DOHH2 (cell line): ENCODE measurements at regions not wholly inside any gene's neighbourhood (a gene's known extent, or its start where the extent isn't known, plus 50 kb on each side); places are given as distances from the start of the nearest gene placed in this dataset.

Experiments
- H3F3A ChIP-seq: fragments of 200-600 bp; sonication (generic), shearing (Covaris generic); 2 replicates; pipeline ENCODE4 v1.6.0; 2016; ENCODE audit warnings: antibody characterized with exemption, mild to moderate bottlenecking; ENCODE audit not compliant: control insufficient read depth, insufficient read depth
- H3K27ac ChIP-seq: fragments of 200-600 bp; sonication (generic); 2 replicates; pipeline ENCODE4 v1.5.1; 2014; ENCODE audit warnings: low read depth, mild to moderate bottlenecking, low read length, moderate library complexity
- H3K27me3 ChIP-seq: fragments of 200-600 bp; sonication (generic); 2 replicates; pipeline ENCODE4 v1.6.1; 2014; ENCODE audit warnings: mild to moderate bottlenecking, low read length, mixed read lengths; ENCODE audit not compliant: control insufficient read depth
- H3K36me3 ChIP-seq: fragments of 200-600 bp; sonication (generic); 2 replicates; pipeline ENCODE4 v1.6.1; 2014; ENCODE audit warnings: mild to moderate bottlenecking, low read length, moderate library complexity, mixed read lengths; ENCODE audit not compliant: control insufficient read depth
- H3K4me1 ChIP-seq: fragments of 200-600 bp; sonication (generic); 2 replicates; pipeline ENCODE4 v1.6.1; 2014; ENCODE audit warnings: mild to moderate bottlenecking, low read length, mixed read lengths; ENCODE audit not compliant: control insufficient read depth
- H3K4me2 ChIP-seq: fragments of 200-600 bp; sonication (generic); 2 replicates; pipeline ENCODE4 v1.6.0; 2014; ENCODE audit warnings: mild to moderate bottlenecking, low read length, moderate library complexity
- H3K4me3 ChIP-seq: fragments of 200-600 bp; sonication (generic); 2 replicates; pipeline ENCODE4 v1.5.1; 2014; ENCODE audit warnings: mild to moderate bottlenecking, low read length, mixed read lengths
- H3K79me2 ChIP-seq: fragments of 200-600 bp; sonication (generic); 2 replicates; pipeline ENCODE4 v1.6.1; 2014; ENCODE audit warnings: mild to moderate bottlenecking, low read length, mixed read lengths; ENCODE audit not compliant: control insufficient read depth
- H3K9me2 ChIP-seq: fragments of 200-600 bp; sonication (generic); replicated peaks from 2 replicates; pipeline ENCODE4 v1.6.1; 2014; ENCODE audit warnings: mild to moderate bottlenecking, low read length, mixed read lengths; ENCODE audit not compliant: control insufficient read depth
- H3K9me3 ChIP-seq: fragments of 200-600 bp; sonication (generic); 2 replicates; pipeline ENCODE4 v1.6.1; 2014; ENCODE audit warnings: antibody characterized with exemption, low read length, mixed read lengths; ENCODE audit not compliant: control insufficient read depth, insufficient read depth
- H4K20me1 ChIP-seq: fragments of 200-600 bp; sonication (generic); 2 replicates; pipeline ENCODE4 v1.6.0; 2014; ENCODE audit warnings: low read depth, mild to moderate bottlenecking, antibody characterized with exemption, low read length, moderate library complexity; ENCODE audit not compliant: control insufficient read depth, insufficient read depth
- EZH2phosphoT487 ChIP-seq: fragments of 200-600 bp; sonication (generic); IDR thresholded peaks from 2 replicates; pipeline ENCODE4 v1.6.1; 2017; ENCODE audit warnings: borderline replicate concordance, mild to moderate bottlenecking, antibody characterized with exemption, low read length, moderate library complexity, mixed read lengths
- TF ChIP-seq, protein P1 (sequence below): fragments of 200-600 bp; sonication (generic); IDR thresholded peaks from one replicate; pipeline ENCODE4 v1.5.1; 2014; ENCODE audit warnings: antibody characterized with exemption, mild to moderate bottlenecking, low read depth, low read length; ENCODE audit not compliant: poor library complexity, severe bottlenecking

DNA sequence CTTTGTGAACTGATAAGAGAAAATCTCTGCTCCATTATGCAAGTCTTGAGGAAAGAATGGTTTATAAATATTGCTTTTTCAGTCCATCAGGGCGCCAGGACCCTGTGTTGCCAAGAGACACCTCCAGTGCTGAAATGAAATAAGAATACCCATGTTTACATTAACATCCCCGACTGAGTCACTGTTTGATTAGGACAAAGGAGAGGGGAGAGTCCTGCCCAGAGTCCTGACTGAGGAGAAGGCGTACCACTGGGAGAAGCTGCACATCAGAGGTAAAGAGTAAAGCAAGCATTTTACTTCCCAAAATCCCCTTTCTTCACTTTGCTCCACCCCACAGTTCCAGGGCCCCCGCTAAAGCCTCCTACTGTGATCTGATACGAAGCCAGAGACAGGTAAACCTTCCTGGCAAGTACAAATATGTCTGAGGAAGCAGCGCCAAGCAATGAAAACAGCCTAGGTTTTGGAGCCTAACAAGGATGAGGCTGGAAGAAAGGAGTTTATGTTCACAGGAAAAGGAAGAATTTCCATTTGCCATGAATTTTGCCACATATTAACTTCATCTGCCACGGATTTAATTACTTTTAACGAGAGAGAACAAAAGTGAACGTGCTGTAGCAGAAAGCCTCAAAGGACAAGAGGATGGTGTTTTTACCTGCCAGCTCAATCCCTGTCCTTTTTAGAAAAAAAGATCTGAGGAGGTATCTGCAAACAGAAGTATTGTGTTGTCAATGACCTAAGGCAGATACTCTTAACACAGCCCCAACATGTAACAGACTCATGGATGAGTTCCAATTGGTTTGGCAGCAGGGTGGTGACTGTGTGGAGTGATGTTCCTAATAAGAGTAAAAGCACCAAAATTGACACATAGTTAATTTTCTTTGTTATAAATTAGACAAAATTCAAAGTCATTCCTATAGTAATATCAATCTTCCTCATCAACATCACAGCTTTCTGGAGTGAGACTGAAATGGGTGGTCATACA is 209.4 kb upstream of the TLE4 start:
- Histone ChIP-seq H4K20me1 (no peaks in the 10 kb centered on the region), H3K36me3 (no peaks in the 10 kb centered on the region), H3K4me3 (no peak overlapping the region), H3K4me1 (peaks cover 4% of the 10 kb centered on the region), H3K9me2 (no peaks in the 10 kb centered on the region), H3K9me3 (no peaks in the 10 kb centered on the region), H3K27ac (no peak overlapping the region), H3K4me2 (no peak overlapping the region), H3K27me3 (no peaks in the 10 kb centered on the region), H3F3A (no peaks in the 10 kb centered on the region), H3K79me2 (no peaks in the 10 kb centered on the region)
- TF ChIP-seq, protein P1, sequence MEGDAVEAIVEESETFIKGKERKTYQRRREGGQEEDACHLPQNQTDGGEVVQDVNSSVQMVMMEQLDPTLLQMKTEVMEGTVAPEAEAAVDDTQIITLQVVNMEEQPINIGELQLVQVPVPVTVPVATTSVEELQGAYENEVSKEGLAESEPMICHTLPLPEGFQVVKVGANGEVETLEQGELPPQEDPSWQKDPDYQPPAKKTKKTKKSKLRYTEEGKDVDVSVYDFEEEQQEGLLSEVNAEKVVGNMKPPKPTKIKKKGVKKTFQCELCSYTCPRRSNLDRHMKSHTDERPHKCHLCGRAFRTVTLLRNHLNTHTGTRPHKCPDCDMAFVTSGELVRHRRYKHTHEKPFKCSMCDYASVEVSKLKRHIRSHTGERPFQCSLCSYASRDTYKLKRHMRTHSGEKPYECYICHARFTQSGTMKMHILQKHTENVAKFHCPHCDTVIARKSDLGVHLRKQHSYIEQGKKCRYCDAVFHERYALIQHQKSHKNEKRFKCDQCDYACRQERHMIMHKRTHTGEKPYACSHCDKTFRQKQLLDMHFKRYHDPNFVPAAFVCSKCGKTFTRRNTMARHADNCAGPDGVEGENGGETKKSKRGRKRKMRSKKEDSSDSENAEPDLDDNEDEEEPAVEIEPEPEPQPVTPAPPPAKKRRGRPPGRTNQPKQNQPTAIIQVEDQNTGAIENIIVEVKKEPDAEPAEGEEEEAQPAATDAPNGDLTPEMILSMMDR: no peak
- TF ChIP-seq EZH2phosphoT487: no peak

DNA sequence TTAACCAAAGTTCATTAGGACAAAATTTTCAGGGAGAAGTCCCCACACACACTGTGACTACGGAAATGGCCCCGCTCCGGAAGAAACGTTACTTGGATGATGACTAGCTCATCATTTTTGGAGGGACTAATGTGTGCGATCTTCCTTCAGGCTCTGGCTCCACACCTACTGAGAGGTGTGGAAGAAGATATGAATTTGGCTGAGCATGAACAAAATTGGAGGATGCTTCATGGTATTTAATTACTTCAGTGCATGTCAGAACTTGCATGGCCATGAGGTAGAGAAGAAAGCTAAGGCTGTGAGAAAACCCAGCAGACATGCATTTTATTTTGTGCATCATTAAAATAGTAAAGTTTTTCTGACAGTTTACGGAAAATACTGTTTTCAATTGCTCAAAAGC is 202.1 kb upstream of the TLE4 start:
- H3F3A ChIP-seq: no peaks in the 10 kb centered on the region
- no peaks in the 10 kb centered on the region for H3K9me2 ChIP-seq
- no peaks in the 10 kb centered on the region for H4K20me1 ChIP-seq
- H3K27ac ChIP-seq: no peak overlapping the region
- H3K36me3 ChIP-seq: no peaks in the 10 kb centered on the region
- H3K4me3 ChIP-seq: no peak overlapping the region
- H3K27me3 ChIP-seq: no peaks in the 10 kb centered on the region
- TF ChIP-seq, protein P1: no peak
- TF ChIP-seq EZH2phosphoT487: no peak
- H3K4me1 ChIP-seq: peaks cover 6% of the 10 kb centered on the region; the same call in 1 of the 2 replicates
- H3K4me2 ChIP-seq: no peak overlapping the region
- H3K79me2 ChIP-seq: no peaks in the 10 kb centered on the region
- H3K9me3 ChIP-seq: no peaks in the 10 kb centered on the region

- H3K36me3 ChIP-seq: no peaks in the 10 kb centered on the region
- no peaks in the 10 kb centered on the region for H4K20me1 ChIP-seq
- H3F3A ChIP-seq: no peaks in the 10 kb centered on the region
- TF ChIP-seq, protein P1: no peak
- no peak for TF ChIP-seq EZH2phosphoT487
- H3K4me1 ChIP-seq: peaks cover 6% of the 10 kb centered on the region; the same call in 1 of the 2 replicates
- H3K4me2 ChIP-seq: no peak overlapping the region
- no peak overlapping the region for H3K4me3 ChIP-seq
- no peaks in the 10 kb centered on the region for H3K79me2 ChIP-seq
- H3K27ac ChIP-seq: no peak overlapping the region
- no peaks in the 10 kb centered on the region for H3K27me3 ChIP-seq
- no peaks in the 10 kb centered on the region for H3K9me3 ChIP-seq
- H3K9me2 ChIP-seq: no peaks in the 10 kb centered on the region
Measured at GRCh38 chr9:79371301-79371700, 200.5 kb upstream of the TLE4 start.
